ENCODE measurements at regions not wholly inside any gene's neighbourhood (a gene's known extent, or its start where the extent isn't known, plus 50 kb on each side); places are given as distances from the start of the nearest gene placed in this dataset.

GRCh38 chrX:39169976-39170375 lies 368.7 kb downstream of the MID1IP1 start:
- peaks cover 0 to 12% (median 0%) of the 10 kb centered on the region in 6 donors for H3K4me1 ChIP-seq
- no peaks in the 10 kb centered on the region for H3K36me3 ChIP-seq
- no peak for DNase-seq
- H3K4me3 ChIP-seq = no peak overlapping the region
- H3K27me3 ChIP-seq (replicated peaks in 1 of 7) = peaks cover 0 to 8% (median 0%) of the 10 kb centered on the region in 7 donors
- TF ChIP-seq POLR2AphosphoS5 (IDR thresholded peaks at IDR 0.05) = no peak
- TF ChIP-seq, protein P1, sequence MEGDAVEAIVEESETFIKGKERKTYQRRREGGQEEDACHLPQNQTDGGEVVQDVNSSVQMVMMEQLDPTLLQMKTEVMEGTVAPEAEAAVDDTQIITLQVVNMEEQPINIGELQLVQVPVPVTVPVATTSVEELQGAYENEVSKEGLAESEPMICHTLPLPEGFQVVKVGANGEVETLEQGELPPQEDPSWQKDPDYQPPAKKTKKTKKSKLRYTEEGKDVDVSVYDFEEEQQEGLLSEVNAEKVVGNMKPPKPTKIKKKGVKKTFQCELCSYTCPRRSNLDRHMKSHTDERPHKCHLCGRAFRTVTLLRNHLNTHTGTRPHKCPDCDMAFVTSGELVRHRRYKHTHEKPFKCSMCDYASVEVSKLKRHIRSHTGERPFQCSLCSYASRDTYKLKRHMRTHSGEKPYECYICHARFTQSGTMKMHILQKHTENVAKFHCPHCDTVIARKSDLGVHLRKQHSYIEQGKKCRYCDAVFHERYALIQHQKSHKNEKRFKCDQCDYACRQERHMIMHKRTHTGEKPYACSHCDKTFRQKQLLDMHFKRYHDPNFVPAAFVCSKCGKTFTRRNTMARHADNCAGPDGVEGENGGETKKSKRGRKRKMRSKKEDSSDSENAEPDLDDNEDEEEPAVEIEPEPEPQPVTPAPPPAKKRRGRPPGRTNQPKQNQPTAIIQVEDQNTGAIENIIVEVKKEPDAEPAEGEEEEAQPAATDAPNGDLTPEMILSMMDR (IDR thresholded peaks at IDR 0.05 in 8 of 11, conservative IDR thresholded peaks at IDR 0.05 in 3 of 11) = no peak
- TF ChIP-seq POLR2A (IDR thresholded peaks at IDR 0.05) = no peak
- no peak overlapping the region for H3K27ac ChIP-seq
- H3K9me3 ChIP-seq = no peaks in the 10 kb centered on the region
- intact Hi-C loops (cut with DNase I; ENCODE audit: low total_unique reads) = no loop called here
- 43 to 82% (median 66%) methylated on average over 1 of the region's 1 CpG for WGBS, 5 donors

DNA sequence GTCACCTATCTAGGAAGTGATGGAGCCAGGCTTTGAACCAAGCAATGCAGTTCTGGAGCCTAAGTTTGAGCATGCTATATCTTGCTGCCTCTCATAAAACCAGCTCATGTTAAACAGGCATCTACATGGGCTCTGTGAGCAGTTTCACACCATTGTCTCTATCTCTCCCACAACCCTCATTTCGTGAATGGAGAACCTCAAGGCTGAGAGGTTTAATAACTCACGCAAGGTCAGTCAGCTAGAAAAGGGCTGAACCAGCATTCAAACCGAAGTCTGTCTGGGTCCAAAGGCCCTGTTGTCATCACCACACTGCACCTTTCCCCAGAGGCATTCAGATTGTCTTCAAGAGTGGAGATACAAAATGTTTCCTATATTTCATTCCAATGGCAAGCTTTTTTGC lies 369.2 kb downstream of the MID1IP1 start:
- intact Hi-C loops (cut with DNase I; ENCODE audit: low total_unique reads) = no loop called here
- WGBS, 5 donors = 63 to 72% (median 65%) methylated on average over 3 of the region's 3 CpGs

DNA sequence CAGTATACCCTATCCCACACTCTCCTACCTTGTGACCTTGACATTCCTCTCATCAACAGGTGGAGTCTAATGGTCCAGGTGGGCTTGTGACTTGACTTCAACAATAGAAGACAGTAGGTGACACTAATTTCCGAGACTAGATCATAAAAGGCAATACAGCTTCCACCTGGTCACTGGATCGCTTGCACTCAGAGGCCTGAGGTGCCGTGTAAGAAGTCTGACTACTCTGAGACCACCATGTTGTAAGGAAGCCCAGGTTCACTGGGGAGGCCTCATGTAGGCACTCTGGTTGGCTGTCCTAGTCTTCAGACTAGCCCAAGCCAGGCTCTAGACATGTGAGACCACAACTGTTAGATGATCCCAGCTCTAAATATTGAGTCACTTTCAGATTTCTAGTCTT lies 370.4 kb downstream of the MID1IP1 start:
- Histone ChIP-seq H3K4me1 (peaks cover 0 to 20% (median 0%) of the 10 kb centered on the region in 6 donors), H3K27me3 (replicated peaks in 1 of 7) (peaks cover 0 to 8% (median 0%) of the 10 kb centered on the region in 7 donors), H3K36me3 (no peaks in the 10 kb centered on the region), H3K27ac (no peak overlapping the region), H3K9me3 (no peaks in the 10 kb centered on the region), H3K4me3 (no peak overlapping the region)
- DNase-seq = no peak
- 90 to 99% (median 94%) methylated on average over 3 of the region's 3 CpGs for WGBS, 5 donors
- intact Hi-C loops (cut with DNase I; ENCODE audit: low total_unique reads) = no loop called here
- no peak for TF ChIP-seq POLR2A (IDR thresholded peaks at IDR 0.05)
- TF ChIP-seq POLR2AphosphoS5 (IDR thresholded peaks at IDR 0.05) = no peak
- TF ChIP-seq, protein P1 (IDR thresholded peaks at IDR 0.05 in 8 of 11, conservative IDR thresholded peaks at IDR 0.05 in 3 of 11) = no peak

More for the DNA sequence above, 369.2 kb downstream of the MID1IP1 start:
- no peaks in the 10 kb centered on the region for H3K36me3 ChIP-seq
- TF ChIP-seq POLR2A (IDR thresholded peaks at IDR 0.05) (no peak), POLR2AphosphoS5 (IDR thresholded peaks at IDR 0.05) (no peak)
- TF ChIP-seq, protein P1 (IDR thresholded peaks at IDR 0.05 in 8 of 11, conservative IDR thresholded peaks at IDR 0.05 in 3 of 11) = no peak
- H3K9me3 ChIP-seq = no peaks in the 10 kb centered on the region
- H3K4me3 ChIP-seq = no peak overlapping the region
- peaks cover 0 to 17% (median 0%) of the 10 kb centered on the region in 6 donors for H3K4me1 ChIP-seq
- DNase-seq = no peak
- peaks cover 0 to 8% (median 0%) of the 10 kb centered on the region in 7 donors for H3K27me3 ChIP-seq (replicated peaks in 1 of 7)
- no peak overlapping the region for H3K27ac ChIP-seq

DNA sequence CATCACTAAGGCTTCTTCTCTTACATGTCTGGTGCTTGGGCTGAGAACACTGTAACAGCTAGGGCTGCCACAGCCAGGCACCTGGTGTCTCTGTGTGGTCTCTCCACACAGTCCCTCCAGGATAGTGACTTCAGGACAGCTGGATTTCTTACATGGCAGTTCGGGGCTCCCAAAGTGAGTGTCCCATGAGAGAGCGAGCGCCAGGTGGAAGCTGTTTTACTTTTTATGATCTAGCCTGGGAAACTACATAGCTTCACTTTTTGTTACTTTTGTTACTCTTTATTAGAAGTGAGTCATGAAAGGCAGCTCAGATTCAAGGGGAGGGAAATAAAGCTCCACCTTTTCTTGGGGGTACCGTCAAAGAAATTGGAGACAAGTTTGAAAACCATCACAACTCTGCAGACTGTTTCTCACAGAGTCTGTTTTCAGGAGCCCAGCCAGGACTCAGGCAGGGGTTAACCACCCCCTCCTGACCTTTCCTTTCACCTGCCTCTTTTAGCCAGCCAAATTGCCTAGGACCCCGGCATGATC lies 373.0 kb downstream of the MID1IP1 start:
- DNase-seq = no peak
- intact Hi-C loops (cut with DNase I; ENCODE audit: low total_unique reads) = no loop called here
- H3K27me3 ChIP-seq (replicated peaks in 1 of 7) = no peaks in the 10 kb centered on the region
- H3K36me3 ChIP-seq = no peaks in the 10 kb centered on the region
- 67 to 85% (median 79%) methylated on average over 2 to 5 of the region's 5 CpGs for WGBS, 5 donors
- H3K27ac ChIP-seq = peak overlapping the region in 2 of 8 donors; percentile 1 to 36
- TF ChIP-seq POLR2AphosphoS5 (IDR thresholded peaks at IDR 0.05) (no peak), POLR2A (IDR thresholded peaks at IDR 0.05) (no peak)
- TF ChIP-seq, protein P1 (IDR thresholded peaks at IDR 0.05 in 8 of 11, conservative IDR thresholded peaks at IDR 0.05 in 3 of 11) = no peak
- peaks cover 0 to 15% (median 0%) of the 10 kb centered on the region in 6 donors for H3K4me1 ChIP-seq
- no peaks in the 10 kb centered on the region for H3K9me3 ChIP-seq
- no peak overlapping the region for H3K4me3 ChIP-seq

All from spleen (tissue), 11 donors.